ENCODE measurements at regions not wholly inside any gene's neighbourhood (a gene's known extent, or its start where the extent isn't known, plus 50 kb on each side); places are given as distances from the start of the nearest gene placed in this dataset.

GRCh38 chr2:146532509-146533147, 1312.2 kb upstream of the ACVR2A start:
- TF ChIP-seq POLR2A (IDR thresholded peaks at IDR 0.05) (no peak), CTCF (IDR thresholded peaks at IDR 0.05) (no peak), POLR2AphosphoS5 (IDR thresholded peaks at IDR 0.05) (no peak)
